Umbilical cord (tissue), 1 donor: ENCODE measurements at regions not wholly inside any gene's neighbourhood (a gene's known extent, or its start where the extent isn't known, plus 50 kb on each side); places are given as distances from the start of the nearest gene placed in this dataset.
A peak's percentile ranks its signal among the peaks of the same experiment; 100 is the strongest.
"Not testable (repeated sequence)": the region's sequence is repeated elsewhere in the genome, so short reads cannot be mapped to it uniquely, and the experiment has no call there.

Experiments
- DNase-seq: peaks from one replicate; pipeline ENCODE4 v3.0.0-alpha.2; 2015; ENCODE audit warnings: low spot score

GRCh38 chr2:88996588-88996987 is 305.1 kb downstream of the RPIA start:
- not testable (repeated sequence) for DNase-seq

- DNase-seq: no peak
Observed at GRCh38 chr2:88999365-88999764, 307.9 kb downstream of the RPIA start.

GRCh38 chr2:89000235-89000634 is 308.8 kb downstream of the RPIA start:
- DNase-seq: no peak

- not testable (repeated sequence) for DNase-seq
Observed at GRCh38 chr2:89004238-89004637, 312.8 kb downstream of the RPIA start.

- not testable (repeated sequence) for DNase-seq
Observed at GRCh38 chr2:89020566-89020965, 329.1 kb downstream of the RPIA start.

- not testable (repeated sequence) for DNase-seq
Observed at GRCh38 chr2:89026296-89026695, 334.8 kb downstream of the RPIA start.

- not testable (repeated sequence) for DNase-seq
Observed at GRCh38 chr2:89027115-89027514, 335.6 kb downstream of the RPIA start.

- not testable (repeated sequence) for DNase-seq
Observed at GRCh38 chr2:89027536-89027935, 336.1 kb downstream of the RPIA start.

- not testable (repeated sequence) for DNase-seq
Observed at GRCh38 chr2:89029257-89029656, 337.8 kb downstream of the RPIA start.

GRCh38 chr2:89048138-89049066 is 356.9 kb downstream of the RPIA start:
- peak; percentile 17 for DNase-seq

- DNase-seq: not testable (repeated sequence)
Observed at GRCh38 chr2:89058616-89059015, 367.1 kb downstream of the RPIA start.

- not testable (repeated sequence) for DNase-seq
Observed at GRCh38 chr2:89061174-89061573, 369.7 kb downstream of the RPIA start.

GRCh38 chr2:89076771-89077170 is 385.3 kb downstream of the RPIA start:
- not testable (repeated sequence) for DNase-seq

GRCh38 chr2:89092911-89093310 is 401.4 kb downstream of the RPIA start:
- peak; percentile 36 for DNase-seq

- DNase-seq: not testable (repeated sequence)
Observed at GRCh38 chr2:89095060-89095459, 403.6 kb downstream of the RPIA start.

- not testable (repeated sequence) for DNase-seq
Observed at GRCh38 chr2:89102587-89102986, 411.1 kb downstream of the RPIA start.

GRCh38 chr2:89106369-89107019 is 415.0 kb downstream of the RPIA start:
- DNase-seq: not testable (repeated sequence)

- DNase-seq: peak; percentile 1
Observed at GRCh38 chr2:89112434-89112833, 421.0 kb downstream of the RPIA start.

- DNase-seq: not testable (repeated sequence)
Observed at GRCh38 chr2:89113286-89113685, 421.8 kb downstream of the RPIA start.

- DNase-seq: not testable (repeated sequence)
Observed at GRCh38 chr2:89129440-89129839, 438.0 kb downstream of the RPIA start.

GRCh38 chr2:89130665-89131308 is 439.3 kb downstream of the RPIA start:
- not testable (repeated sequence) for DNase-seq

GRCh38 chr2:89142959-89143358 is 451.5 kb downstream of the RPIA start:
- DNase-seq: not testable (repeated sequence)
